Endothelial cell of umbilical vein (primary cell): ENCODE measurements at regions not wholly inside any gene's neighbourhood (a gene's known extent, or its start where the extent isn't known, plus 50 kb on each side); places are given as distances from the start of the nearest gene placed in this dataset.

Experiments
- BruUV-seq: library from RNA; stranded (reverse); fragments of 400-500 nt; replicated peaks from 2 replicates; lab custom pipeline; 2021; lab: Mats Ljungman, UMichigan
- CTCF ChIA-PET: fragments of 300-600, 350-600 bp; sonication (Branson Sonifier 250); formaldehyde crosslinking; loops from one replicate; lab custom pipeline; 2021; ENCODE audit warnings: antibody characterized with exemption, inconsistent platforms; lab: Charles Lee
- POLR2A ChIA-PET: fragments of 300-600, 350-600 bp; sonication (Branson Sonifier 250); formaldehyde crosslinking; loops from one replicate; lab custom pipeline; 2021; ENCODE audit warnings: antibody characterized with exemption, inconsistent platforms; lab: Charles Lee
- DNase-seq: peaks from one replicate; pipeline ENCODE4 v3.0.0-alpha.2; 2011; ENCODE audit warnings: low read depth, low spot score
- FAIRE-seq: peaks from 2 replicates; lab custom pipeline; 2011; peaks lifted over from hg19 to GRCh38; lab: Jason Lieb, UNC
- H2AFZ ChIP-seq: 2 replicates; pipeline ENCODE4 v1.6.0; 2012; ENCODE audit warnings: low read depth, low read length, control low read depth, inconsistent platforms
- H3K27ac ChIP-seq: 2 replicates; pipeline ENCODE4 v1.5.1; 2011; ENCODE audit warnings: low read depth, mild to moderate bottlenecking, control low read depth, low read length, moderate library complexity; ENCODE audit not compliant: insufficient read depth
- H3K27me3 ChIP-seq, 2 experiments: 2 replicates each; pipeline versions ENCODE4 v1.6.0 to v1.6.1; 2011; ENCODE audit warnings: low read length in 2 of 2, mixed read lengths in 1 of 2; ENCODE audit not compliant: control insufficient read depth in 2 of 2, insufficient read depth in 2 of 2
- H3K36me3 ChIP-seq, 2 experiments: 2 replicates in 1 of 2; 3 replicates in 1 of 2; pipeline ENCODE4 v1.5.1; 2011; ENCODE audit warnings: low read length in 2 of 2, mild to moderate bottlenecking in 1 of 2, moderate library complexity in 1 of 2; ENCODE audit not compliant: control insufficient read depth in 2 of 2, insufficient read depth in 2 of 2; ENCODE audit errors: extremely low read depth in 1 of 2
- H3K4me1 ChIP-seq: 3 replicates; pipeline ENCODE4 v1.5.1; 2011; ENCODE audit warnings: mild to moderate bottlenecking, low read length; ENCODE audit not compliant: control insufficient read depth, insufficient read depth; ENCODE audit errors: extremely low read depth
- H3K4me2 ChIP-seq: 2 replicates; pipeline ENCODE4 v1.6.1; 2011; ENCODE audit warnings: low read length, control low read depth, mixed read lengths; ENCODE audit not compliant: insufficient read depth
- H3K4me3 ChIP-seq, 3 experiments: fragments of 200-600 bp in 1 of 3; sonication (generic), shearing (Covaris generic) in 1 of 3; replicated peaks in 1 of 3; 2 replicates each; pipeline ENCODE4 v1.5.1; 2011 to 2016; ENCODE audit warnings: control low read depth in 3 of 3, low read length in 3 of 3, mild to moderate bottlenecking in 2 of 3, inconsistent platforms in 1 of 3, low read depth in 1 of 3, moderate library complexity in 1 of 3; ENCODE audit not compliant: insufficient read depth in 1 of 3
- H3K79me2 ChIP-seq: 2 replicates; pipeline ENCODE4 v1.6.0; 2012; ENCODE audit warnings: low read length, inconsistent platforms; ENCODE audit not compliant: control insufficient read depth, insufficient read depth
- H3K9ac ChIP-seq: replicated peaks from 2 replicates; pipeline ENCODE3; 2011; ENCODE audit warnings: low read length, control low read depth; ENCODE audit not compliant: insufficient read depth; ENCODE audit errors: extremely low read depth
- H3K9me1 ChIP-seq: replicated peaks from 3 replicates; pipeline ENCODE4 v1.6.0; 2011; ENCODE audit warnings: mild to moderate bottlenecking, low read length; ENCODE audit not compliant: control insufficient read depth, insufficient read depth; ENCODE audit errors: extremely low read depth
- H3K9me3 ChIP-seq: replicated peaks from 2 replicates; pipeline ENCODE4 v1.5.1; 2012; ENCODE audit warnings: low read length, inconsistent platforms; ENCODE audit not compliant: control insufficient read depth, insufficient read depth
- H4K20me1 ChIP-seq: replicated peaks from 2 replicates; pipeline ENCODE3; 2011; ENCODE audit warnings: mild to moderate bottlenecking, low read length; ENCODE audit not compliant: control insufficient read depth, insufficient read depth; ENCODE audit errors: extremely low read depth
- EZH2 ChIP-seq: IDR thresholded peaks from 2 replicates; pipeline ENCODE4 v1.6.1; 2012; ENCODE audit warnings: borderline replicate concordance, low read depth, mild to moderate bottlenecking, moderate library complexity, low read length, inconsistent platforms; ENCODE audit not compliant: severe bottlenecking
- FOS ChIP-seq: IDR thresholded peaks from 2 replicates; pipeline ENCODE4 v1.6.1; 2011; ENCODE audit warnings: mild to moderate bottlenecking, low read length, moderate library complexity, borderline replicate concordance; ENCODE audit not compliant: insufficient read depth
- GATA2 ChIP-seq: IDR thresholded peaks from 2 replicates; pipeline ENCODE4 v1.7.0; 2011; ENCODE audit warnings: low read depth, mild to moderate bottlenecking, moderate library complexity, mixed read lengths, low read length; ENCODE audit not compliant: insufficient read length, insufficient read depth
- JUN ChIP-seq: IDR thresholded peaks from 2 replicates; pipeline ENCODE4 v1.6.1; 2011; ENCODE audit warnings: borderline replicate concordance, low read depth; ENCODE audit not compliant: insufficient read length, insufficient read depth
- MYC ChIP-seq: IDR thresholded peaks from one replicate; pipeline ENCODE4 v1.6.1; 2011; ENCODE audit warnings: mild to moderate bottlenecking, low read depth, low read length
- POLR2A ChIP-seq: IDR thresholded peaks from 2 replicates; pipeline ENCODE4 v1.6.1; 2012; ENCODE audit warnings: low read depth, mild to moderate bottlenecking, control low read depth, low read length
- POLR2AphosphoS5 ChIP-seq: IDR thresholded peaks from 2 replicates; pipeline ENCODE4 v1.6.1; 2012; ENCODE audit warnings: low read depth, mild to moderate bottlenecking, control low read depth, low read length, moderate library complexity; ENCODE audit not compliant: insufficient read depth
- dilution Hi-C: fragments of 300-500 bp; cut with MboI; formaldehyde crosslinking; loops from one replicate; pipeline ENCODE4 v1.15.0; 2019; ENCODE audit warnings: low sequenced_read_pairs; ENCODE audit not compliant: extremely low pct_ligation_motif_present
- intact Hi-C: fragments of 100-400 bp; cut with micrococcal nuclease; formaldehyde crosslinking; loops from one replicate; pipeline ENCODE4 v1.10.0; 2022
- TF ChIP-seq, protein P1 (sequence below): IDR thresholded peaks from 2 replicates; pipeline ENCODE4 v1.6.1; 2011; ENCODE audit not compliant: insufficient read depth, insufficient read length
- TF ChIP-seq, protein P2 (sequence below), 2 donors: IDR thresholded peaks; 1 replicate in 1 of 2; 2 replicates in 1 of 2; pipeline ENCODE4 v1.5.1; 2011; ENCODE audit warnings: low read length in 2 of 2, mild to moderate bottlenecking in 2 of 2, moderate library complexity in 2 of 2, control low read depth in 1 of 2, inconsistent platforms in 1 of 2, low read depth in 1 of 2; ENCODE audit not compliant: insufficient read depth in 1 of 2; ENCODE audit errors: extremely low read depth in 1 of 2

DNA sequence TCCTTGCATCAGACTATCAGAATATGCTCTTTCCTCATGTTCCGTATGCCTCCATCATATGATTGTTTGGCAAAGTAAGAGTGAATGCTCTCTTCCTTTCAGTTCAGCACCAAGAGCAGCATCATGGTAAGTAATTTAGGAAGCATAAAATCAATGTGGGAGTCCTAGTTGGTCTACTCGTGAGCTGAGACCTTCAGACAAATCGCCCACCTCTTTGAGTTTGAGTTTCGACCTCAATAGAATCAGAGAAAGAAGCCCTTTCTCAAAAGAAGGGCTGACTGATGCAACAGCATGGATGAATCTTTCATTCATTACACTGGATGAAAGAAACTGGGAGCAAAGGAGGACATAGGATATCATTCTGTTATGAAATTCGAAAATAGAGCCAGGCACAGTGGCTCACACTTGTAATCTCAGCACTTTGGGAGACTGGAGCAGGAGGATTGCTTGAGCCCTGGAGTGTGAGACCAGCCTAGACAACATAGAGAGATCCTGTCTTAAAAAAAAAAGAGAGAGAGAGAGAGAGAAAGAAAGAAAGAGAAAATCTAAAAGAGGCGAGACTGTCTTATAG lies 112.5 kb downstream of the ZC3H11B start:
- no peak for FAIRE-seq
- intact Hi-C loops: no loop called here
- CTCF ChIA-PET: no interaction called here

More for the DNA sequence above, 112.5 kb downstream of the ZC3H11B start:
- Histone ChIP-seq H3K79me2 (no peaks in the 10 kb centered on the region), H3K4me1 (no peaks in the 10 kb centered on the region), H4K20me1 (no peaks in the 10 kb centered on the region), H3K9ac (no peak overlapping the region), H3K4me3 (no peak overlapping the region), H3K27ac (no peak overlapping the region), H3K4me2 (no peak overlapping the region), H3K27me3 (no peaks in the 10 kb centered on the region), H2AFZ (no peak overlapping the region), H3K36me3 (no peaks in the 10 kb centered on the region), H3K9me3 (no peaks in the 10 kb centered on the region), H3K9me1 (no peaks in the 10 kb centered on the region)
- BruUV-seq: no TSS peak
- DNase-seq: no peak
- no peak for TF ChIP-seq FOS
- TF ChIP-seq EZH2: no peak
- TF ChIP-seq, protein P1, sequence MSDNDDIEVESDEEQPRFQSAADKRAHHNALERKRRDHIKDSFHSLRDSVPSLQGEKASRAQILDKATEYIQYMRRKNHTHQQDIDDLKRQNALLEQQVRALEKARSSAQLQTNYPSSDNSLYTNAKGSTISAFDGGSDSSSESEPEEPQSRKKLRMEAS: no peak
- no peak for TF ChIP-seq POLR2A
- TF ChIP-seq, protein P2, sequence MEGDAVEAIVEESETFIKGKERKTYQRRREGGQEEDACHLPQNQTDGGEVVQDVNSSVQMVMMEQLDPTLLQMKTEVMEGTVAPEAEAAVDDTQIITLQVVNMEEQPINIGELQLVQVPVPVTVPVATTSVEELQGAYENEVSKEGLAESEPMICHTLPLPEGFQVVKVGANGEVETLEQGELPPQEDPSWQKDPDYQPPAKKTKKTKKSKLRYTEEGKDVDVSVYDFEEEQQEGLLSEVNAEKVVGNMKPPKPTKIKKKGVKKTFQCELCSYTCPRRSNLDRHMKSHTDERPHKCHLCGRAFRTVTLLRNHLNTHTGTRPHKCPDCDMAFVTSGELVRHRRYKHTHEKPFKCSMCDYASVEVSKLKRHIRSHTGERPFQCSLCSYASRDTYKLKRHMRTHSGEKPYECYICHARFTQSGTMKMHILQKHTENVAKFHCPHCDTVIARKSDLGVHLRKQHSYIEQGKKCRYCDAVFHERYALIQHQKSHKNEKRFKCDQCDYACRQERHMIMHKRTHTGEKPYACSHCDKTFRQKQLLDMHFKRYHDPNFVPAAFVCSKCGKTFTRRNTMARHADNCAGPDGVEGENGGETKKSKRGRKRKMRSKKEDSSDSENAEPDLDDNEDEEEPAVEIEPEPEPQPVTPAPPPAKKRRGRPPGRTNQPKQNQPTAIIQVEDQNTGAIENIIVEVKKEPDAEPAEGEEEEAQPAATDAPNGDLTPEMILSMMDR (IDR thresholded peaks at IDR 0.05; ENCODE audit: extremely low read depth in 1 of 2, insufficient read depth in 1 of 2, low read depth in 1 of 2, low read length in 2 of 2): no peak
- no peak for TF ChIP-seq JUN
- no peak for TF ChIP-seq MYC
- no peak for TF ChIP-seq GATA2
- no peak for TF ChIP-seq POLR2AphosphoS5
- POLR2A ChIA-PET: no interaction called here
- dilution Hi-C loops: no loop called here
